Naive B cell (primary cell): ENCODE measurements at regions not wholly inside any gene's neighbourhood (a gene's known extent, or its start where the extent isn't known, plus 50 kb on each side); places are given as distances from the start of the nearest gene placed in this dataset.

Source experiments
- ATAC-seq, 2 donors: fragments of 150-1000 bp; cut with Tn5 transposase; 2 replicates each; pipeline ENCODE4 v1.10.0; 2021; ENCODE audit warnings: low read depth in 2 of 2, mild to moderate bottlenecking in 2 of 2, moderate library complexity in 2 of 2
- DNase-seq: peaks from one replicate; pipeline ENCODE4 v3.0.0; 2022
- H3K27ac Mint-ChIP-seq, 6 donors: one replicate each; pipeline ENCODE4 v1.8.0; 2020 to 2022; ENCODE audit warnings: mild to moderate bottlenecking in 6 of 6, mixed read lengths in 6 of 6, moderate library complexity in 5 of 6, inconsistent platforms in 2 of 6
- H3K27me3 Mint-ChIP-seq, 3 donors: one replicate each; pipeline ENCODE4 v1.8.0; 2021 to 2022; ENCODE audit warnings: mixed read lengths in 3 of 3, mild to moderate bottlenecking in 1 of 3
- H3K36me3 Mint-ChIP-seq, 2 donors: one replicate each; pipeline ENCODE4 v1.8.0; 2020 to 2022; ENCODE audit warnings: mixed read lengths in 2 of 2, inconsistent platforms in 1 of 2, mild to moderate bottlenecking in 1 of 2
- H3K4me1 Mint-ChIP-seq, 3 donors: one replicate each; pipeline ENCODE4 v1.8.0; 2020 to 2022; ENCODE audit warnings: mixed read lengths in 3 of 3, inconsistent platforms in 1 of 3, mild to moderate bottlenecking in 1 of 3, moderate library complexity in 1 of 3
- H3K4me3 Mint-ChIP-seq, 8 donors: one replicate each; pipeline ENCODE4 v1.8.0; 2020 to 2022; ENCODE audit warnings: mild to moderate bottlenecking in 8 of 8, mixed read lengths in 8 of 8, moderate library complexity in 8 of 8, inconsistent platforms in 2 of 8
- H3K9me3 Mint-ChIP-seq, 7 donors: one replicate each; pipeline ENCODE4 v1.8.0; 2020 to 2022; ENCODE audit warnings: mixed read lengths in 7 of 7, mild to moderate bottlenecking in 5 of 7, inconsistent platforms in 2 of 7, moderate library complexity in 1 of 7

DNA sequence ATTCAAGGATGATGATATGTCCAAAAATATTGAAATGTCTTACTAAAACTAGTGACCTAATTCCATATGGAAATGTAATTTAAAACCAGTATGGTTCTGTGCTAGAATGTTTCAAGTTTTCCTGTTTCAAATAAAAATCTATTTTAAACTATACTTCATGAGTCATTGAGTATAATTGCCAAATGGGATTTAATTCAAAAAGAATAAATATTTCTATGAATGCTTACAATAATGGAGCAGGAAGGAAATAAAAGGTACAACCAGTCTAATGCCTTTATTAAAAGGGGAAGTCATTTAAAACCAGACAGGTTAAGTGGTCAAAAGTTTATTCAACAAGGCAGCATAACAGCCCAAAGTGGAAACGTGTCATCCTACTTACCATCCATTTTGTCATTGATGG lies 2347.1 kb downstream of the PCDH7 start:
- no peak overlapping the region for H3K4me3 Mint-ChIP-seq
- no peaks in the 10 kb centered on the region for H3K4me1 Mint-ChIP-seq
- no peak for ATAC-seq
- DNase-seq: no peak
- H3K36me3 Mint-ChIP-seq: no peaks in the 10 kb centered on the region
- no peak overlapping the region for H3K27ac Mint-ChIP-seq
- no peaks in the 10 kb centered on the region for H3K27me3 Mint-ChIP-seq
- peaks cover 0 to 8% (median 6%) of the 10 kb centered on the region in 7 donors for H3K9me3 Mint-ChIP-seq

DNA sequence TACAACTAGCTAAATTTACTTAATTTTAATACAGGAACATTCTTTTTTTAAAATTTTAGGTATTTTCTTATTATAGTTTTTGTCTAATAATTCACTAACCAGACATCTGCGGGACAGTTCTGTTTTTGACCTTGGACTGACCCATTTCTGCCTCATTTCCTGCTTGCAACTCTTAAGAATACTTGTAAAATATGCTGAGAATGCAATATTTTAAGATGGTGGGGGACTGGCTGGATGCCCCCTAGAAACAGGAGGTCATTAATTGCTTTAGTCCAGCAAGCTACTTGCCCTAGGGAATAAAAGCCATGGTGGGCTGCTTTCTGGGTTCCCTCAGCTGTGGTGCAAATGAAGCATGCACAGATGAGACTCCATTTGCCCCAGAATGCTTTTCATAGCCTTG lies 2348.4 kb downstream of the PCDH7 start:
- Mint-ChIP-seq H3K27me3 (no peaks in the 10 kb centered on the region), H3K27ac (no peak overlapping the region), H3K4me1 (no peaks in the 10 kb centered on the region), H3K4me3 (no peak overlapping the region), H3K36me3 (no peaks in the 10 kb centered on the region), H3K9me3 (peaks cover 0 to 8% (median 6%) of the 10 kb centered on the region in 7 donors)
- DNase-seq (no peak), ATAC-seq (no peak)

- no peaks in the 10 kb centered on the region for H3K4me1 Mint-ChIP-seq
- no peak for DNase-seq
- no peak overlapping the region for H3K27ac Mint-ChIP-seq
- no peaks in the 10 kb centered on the region for H3K36me3 Mint-ChIP-seq
- no peaks in the 10 kb centered on the region for H3K27me3 Mint-ChIP-seq
- ATAC-seq: no peak
- peaks cover 0 to 8% (median 6%) of the 10 kb centered on the region in 7 donors for H3K9me3 Mint-ChIP-seq
- H3K4me3 Mint-ChIP-seq: no peak overlapping the region
Observed at GRCh38 chr4:33071535-33071934, 2351.4 kb downstream of the PCDH7 start.

DNA sequence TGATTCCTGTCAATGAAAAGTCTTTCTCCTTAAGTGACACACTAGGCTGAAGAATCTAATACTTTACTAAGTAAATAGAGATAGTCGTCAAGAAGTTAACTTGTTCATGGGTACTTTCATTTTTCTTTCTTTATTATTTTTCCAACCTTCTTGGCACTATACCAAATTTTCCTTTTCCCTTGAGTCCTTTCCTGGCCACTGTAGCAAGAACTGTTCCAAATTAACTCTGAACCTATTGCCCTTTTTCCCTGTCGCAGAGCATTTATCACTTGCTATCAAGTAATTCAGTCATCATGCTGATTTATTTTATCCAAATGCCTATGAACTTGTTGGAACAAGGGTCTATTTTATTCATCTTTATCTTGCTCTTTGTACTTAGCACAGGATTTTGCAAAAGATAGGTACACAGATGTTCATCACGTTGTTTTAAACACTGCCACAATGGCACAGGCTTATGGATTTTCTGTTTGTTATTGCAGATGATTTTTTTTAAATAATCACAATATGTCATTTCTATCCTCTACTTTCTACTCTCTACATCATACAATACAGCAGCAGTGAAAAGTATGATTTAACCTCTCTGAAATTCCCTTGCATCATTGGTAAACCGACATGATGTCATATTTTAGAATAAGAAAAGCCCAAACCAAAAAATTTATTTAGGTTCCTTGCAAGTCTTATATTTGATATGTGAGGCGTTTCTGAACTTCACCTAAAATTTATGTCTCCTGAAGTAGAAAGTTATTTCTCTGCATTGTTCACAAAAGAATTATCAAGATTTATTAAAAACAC lies 2352.3 kb downstream of the PCDH7 start:
- no peaks in the 10 kb centered on the region for H3K4me1 Mint-ChIP-seq
- H3K4me3 Mint-ChIP-seq: no peak overlapping the region
- ATAC-seq (no peak), DNase-seq (no peak)
- H3K36me3 Mint-ChIP-seq: no peaks in the 10 kb centered on the region
- peaks cover 0 to 8% (median 6%) of the 10 kb centered on the region in 7 donors for H3K9me3 Mint-ChIP-seq
- H3K27me3 Mint-ChIP-seq: no peaks in the 10 kb centered on the region
- H3K27ac Mint-ChIP-seq: no peak overlapping the region

- no peak for ATAC-seq
- Mint-ChIP-seq H3K36me3 (no peaks in the 10 kb centered on the region), H3K27ac (no peak overlapping the region), H3K4me1 (no peaks in the 10 kb centered on the region), H3K9me3 (peaks cover 0 to 8% (median 5%) of the 10 kb centered on the region in 7 donors), H3K27me3 (no peaks in the 10 kb centered on the region), H3K4me3 (no peak overlapping the region)
- no peak for DNase-seq
Observed at GRCh38 chr4:33073811-33074210, 2353.6 kb downstream of the PCDH7 start.

DNA sequence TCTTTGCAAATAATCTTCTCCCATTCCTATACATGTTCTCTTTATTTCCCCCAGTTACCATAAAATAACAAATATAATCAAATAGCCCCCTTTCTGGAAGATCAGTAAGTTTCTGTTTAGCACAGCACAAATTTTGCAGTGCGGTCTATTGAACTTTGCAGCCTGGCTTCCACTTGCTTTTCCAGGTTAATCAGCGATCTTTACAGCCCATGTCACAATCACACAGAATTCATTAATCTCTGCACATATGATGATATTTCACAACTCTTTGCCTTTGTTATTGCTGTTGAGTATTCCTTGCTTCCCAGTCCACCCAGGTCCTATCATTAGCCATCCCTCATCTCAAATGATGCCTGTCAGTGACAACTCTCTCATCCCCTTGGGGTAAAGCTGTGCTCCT lies 2358.0 kb downstream of the PCDH7 start:
- Mint-ChIP-seq H3K27ac (no peak overlapping the region), H3K4me3 (no peak overlapping the region), H3K4me1 (no peaks in the 10 kb centered on the region), H3K36me3 (no peaks in the 10 kb centered on the region), H3K9me3 (peaks cover 0 to 6% (median 0%) of the 10 kb centered on the region in 7 donors), H3K27me3 (no peaks in the 10 kb centered on the region)
- DNase-seq (no peak), ATAC-seq (no peak)

DNA sequence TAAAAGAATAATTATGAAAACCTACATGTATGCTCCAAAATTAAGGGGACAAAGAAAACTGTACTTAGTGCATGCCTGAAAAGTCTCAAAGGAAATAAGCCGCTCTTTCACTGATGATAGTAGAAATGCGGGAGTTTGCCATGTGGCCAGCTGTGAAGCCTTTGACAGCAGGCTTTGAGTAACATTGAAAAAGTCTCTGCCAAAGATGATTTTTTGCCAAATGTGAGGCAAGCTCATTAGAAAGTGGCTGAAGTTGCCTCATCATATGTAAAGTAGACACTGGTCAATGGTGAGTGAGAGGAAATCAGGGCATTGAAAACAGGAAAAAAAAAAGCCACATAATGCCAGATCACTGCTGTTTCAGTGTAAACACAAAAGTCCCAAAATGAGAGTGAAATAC lies 2360.1 kb downstream of the PCDH7 start:
- Mint-ChIP-seq H3K27me3 (no peaks in the 10 kb centered on the region), H3K4me3 (no peak overlapping the region), H3K9me3 (peaks cover 0 to 6% (median 0%) of the 10 kb centered on the region in 7 donors), H3K27ac (no peak overlapping the region), H3K4me1 (no peaks in the 10 kb centered on the region), H3K36me3 (no peaks in the 10 kb centered on the region)
- ATAC-seq (no peak), DNase-seq (no peak)

DNA sequence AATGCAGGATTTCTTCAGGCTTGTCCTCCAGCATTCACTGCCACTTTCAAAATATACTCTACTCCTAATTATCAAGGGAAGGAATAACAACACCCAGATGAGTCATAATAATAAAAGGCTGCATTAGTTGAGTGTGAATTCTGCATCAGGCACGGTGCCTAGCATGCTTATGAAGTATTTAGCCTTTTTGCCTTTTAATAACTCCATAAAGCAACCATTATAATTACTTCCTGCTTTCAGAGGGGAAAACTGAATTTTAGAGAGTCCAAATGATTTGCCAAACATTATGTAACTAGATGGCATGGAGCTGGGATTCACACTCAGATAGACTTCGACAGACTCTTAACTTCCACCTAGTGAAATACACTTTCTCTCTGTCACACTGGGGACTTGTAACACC lies 2365.5 kb downstream of the PCDH7 start:
- Mint-ChIP-seq H3K36me3 (no peaks in the 10 kb centered on the region), H3K27me3 (no peaks in the 10 kb centered on the region), H3K9me3 (peaks cover 0 to 9% (median 0%) of the 10 kb centered on the region in 7 donors), H3K4me1 (no peaks in the 10 kb centered on the region), H3K27ac (no peak overlapping the region), H3K4me3 (no peak overlapping the region)
- DNase-seq: no peak
- ATAC-seq: no peak

- no peak overlapping the region for H3K4me3 Mint-ChIP-seq
- no peaks in the 10 kb centered on the region for H3K4me1 Mint-ChIP-seq
- no peak for ATAC-seq
- H3K36me3 Mint-ChIP-seq: no peaks in the 10 kb centered on the region
- no peak overlapping the region for H3K27ac Mint-ChIP-seq
- no peak for DNase-seq
- no peaks in the 10 kb centered on the region for H3K27me3 Mint-ChIP-seq
- H3K9me3 Mint-ChIP-seq: peaks cover 0 to 6% (median 0%) of the 10 kb centered on the region in 7 donors
Observed at GRCh38 chr4:33086331-33086925, 2366.3 kb downstream of the PCDH7 start.

- Mint-ChIP-seq H3K27me3 (no peaks in the 10 kb centered on the region), H3K9me3 (peaks cover 0 to 4% (median 0%) of the 10 kb centered on the region in 7 donors), H3K4me3 (no peak overlapping the region), H3K36me3 (no peaks in the 10 kb centered on the region), H3K27ac (no peak overlapping the region), H3K4me1 (no peaks in the 10 kb centered on the region)
- DNase-seq: no peak
- ATAC-seq: no peak
Observed at GRCh38 chr4:33088713-33089112, 2368.5 kb downstream of the PCDH7 start.

DNA sequence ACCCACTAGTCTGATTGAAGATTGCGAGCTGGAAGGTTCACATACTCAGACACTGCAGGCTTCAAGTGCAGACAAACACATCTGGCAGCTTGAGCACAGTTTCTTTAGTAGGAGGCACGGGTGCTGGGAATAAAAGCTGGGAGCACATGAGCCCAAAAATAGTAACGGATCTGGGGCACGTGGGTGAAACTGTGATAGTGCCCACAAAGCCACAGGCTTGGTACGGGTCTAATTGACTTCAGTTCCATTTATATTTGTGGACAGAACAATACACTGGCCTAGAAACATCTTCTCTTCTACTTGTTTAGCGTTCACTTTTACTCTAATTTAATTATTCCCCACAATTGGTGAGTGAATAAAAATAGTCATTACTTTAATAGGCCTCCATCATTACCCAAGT lies 2370.7 kb downstream of the PCDH7 start:
- H3K27me3 Mint-ChIP-seq: no peaks in the 10 kb centered on the region
- H3K27ac Mint-ChIP-seq: no peak overlapping the region
- no peak overlapping the region for H3K4me3 Mint-ChIP-seq
- no peaks in the 10 kb centered on the region for H3K4me1 Mint-ChIP-seq
- no peaks in the 10 kb centered on the region for H3K36me3 Mint-ChIP-seq
- DNase-seq (no peak), ATAC-seq (no peak)
- peaks cover 0 to 5% (median 0%) of the 10 kb centered on the region in 7 donors for H3K9me3 Mint-ChIP-seq

- no peak overlapping the region for H3K27ac Mint-ChIP-seq
- no peaks in the 10 kb centered on the region for H3K36me3 Mint-ChIP-seq
- ATAC-seq (no peak), DNase-seq (no peak)
- H3K4me3 Mint-ChIP-seq: no peak overlapping the region
- H3K4me1 Mint-ChIP-seq: no peaks in the 10 kb centered on the region
- H3K27me3 Mint-ChIP-seq: no peaks in the 10 kb centered on the region
- peaks cover 0 to 5% (median under 1%) of the 10 kb centered on the region in 7 donors for H3K9me3 Mint-ChIP-seq
Observed at GRCh38 chr4:33091961-33092360, 2371.8 kb downstream of the PCDH7 start.

DNA sequence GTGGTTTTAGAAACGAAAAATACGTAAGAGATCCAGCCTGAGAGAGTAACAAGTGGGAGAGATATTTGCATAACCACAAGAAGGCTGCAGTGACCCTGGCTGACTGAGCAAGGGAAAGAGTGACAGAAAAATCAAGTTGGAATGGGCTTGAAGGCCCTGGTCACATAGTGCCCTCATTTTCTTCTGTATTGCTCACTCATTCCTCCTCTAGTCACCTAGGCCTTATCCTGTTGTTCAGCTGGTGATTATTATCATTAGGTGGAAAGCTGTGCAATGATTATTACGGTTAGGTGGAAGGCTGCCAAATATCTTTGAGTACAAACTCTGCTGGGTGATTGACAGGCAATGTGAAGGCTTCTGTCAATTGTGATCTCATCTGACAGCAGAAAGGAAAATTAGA lies 2384.1 kb downstream of the PCDH7 start:
- Mint-ChIP-seq H3K27ac (no peak overlapping the region), H3K36me3 (no peaks in the 10 kb centered on the region), H3K4me3 (no peak overlapping the region), H3K27me3 (no peaks in the 10 kb centered on the region), H3K4me1 (no peaks in the 10 kb centered on the region), H3K9me3 (peaks cover 0 to 15% (median 5%) of the 10 kb centered on the region in 7 donors)
- ATAC-seq (no peak), DNase-seq (no peak)

DNA sequence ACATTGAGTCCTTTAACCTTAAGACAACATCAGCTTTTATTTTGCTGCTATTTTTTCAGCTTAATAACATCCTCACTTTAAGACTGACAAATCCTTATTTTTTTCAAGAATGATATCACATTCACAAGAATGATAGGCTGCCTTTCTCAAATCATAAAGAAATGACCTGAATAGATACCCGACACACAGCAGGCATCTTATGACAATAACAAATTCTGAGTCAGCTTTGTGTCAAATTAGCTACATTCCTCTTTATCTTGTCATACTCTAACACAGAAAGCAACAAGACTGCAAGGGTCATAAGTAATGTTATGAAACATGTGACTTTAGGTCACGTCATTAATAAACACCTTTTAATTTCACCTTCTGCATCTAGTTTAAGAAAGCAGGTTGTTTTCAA lies 2387.6 kb downstream of the PCDH7 start:
- H3K9me3 Mint-ChIP-seq: peaks cover 0 to 10% (median 3%) of the 10 kb centered on the region in 7 donors
- ATAC-seq (no peak), DNase-seq (no peak)
- H3K4me3 Mint-ChIP-seq: no peak overlapping the region
- no peak overlapping the region for H3K27ac Mint-ChIP-seq
- no peaks in the 10 kb centered on the region for H3K27me3 Mint-ChIP-seq
- no peaks in the 10 kb centered on the region for H3K4me1 Mint-ChIP-seq
- no peaks in the 10 kb centered on the region for H3K36me3 Mint-ChIP-seq
